ENCODE measurements at regions not wholly inside any gene's neighbourhood (a gene's known extent, or its start where the extent isn't known, plus 50 kb on each side); places are given as distances from the start of the nearest gene placed in this dataset.

- no peak for TF ChIP-seq EZH2phosphoT487 (IDR thresholded peaks at IDR 0.05; ENCODE audit: insufficient read depth, low read depth)
- TF ChIP-seq EZH2 (IDR thresholded peaks at IDR 0.05; ENCODE audit: insufficient read depth, poor library complexity, severe bottlenecking), result no peak
Measured at GRCh38 chr14:76941946-76942805, 86.3 kb downstream of the IRF2BPL start.

Data from GM23248 (cell line).